ENCODE measurements at regions not wholly inside any gene's neighbourhood (a gene's known extent, or its start where the extent isn't known, plus 50 kb on each side); places are given as distances from the start of the nearest gene placed in this dataset.
"Not testable (repeated sequence)": the region's sequence is repeated elsewhere in the genome, so short reads cannot be mapped to it uniquely, and the experiment has no call there.

GRCh38 chr3:23116081-23116837 lies 86.9 kb upstream of the UBE2E2 start:
- H3K27me3 Mint-ChIP-seq = peaks cover 2% of the 10 kb centered on the region
- H3K4me3 Mint-ChIP-seq = no peak overlapping the region
- no peaks in the 10 kb centered on the region for H3K9me3 Mint-ChIP-seq
- peaks cover 5 to 15% (median 11%) of the 10 kb centered on the region in 3 donors for H3K4me1 Mint-ChIP-seq
- H3K36me3 Mint-ChIP-seq = no peaks in the 10 kb centered on the region
- no peak overlapping the region for H3K27ac Mint-ChIP-seq

- peaks cover 5 to 15% (median 11%) of the 10 kb centered on the region in 3 donors for H3K4me1 Mint-ChIP-seq
- H3K4me3 Mint-ChIP-seq = no peak overlapping the region
- no peaks in the 10 kb centered on the region for H3K36me3 Mint-ChIP-seq
- no peaks in the 10 kb centered on the region for H3K9me3 Mint-ChIP-seq
- H3K27me3 Mint-ChIP-seq = peaks cover 2% of the 10 kb centered on the region
- no peak overlapping the region for H3K27ac Mint-ChIP-seq
Observed at GRCh38 chr3:23117856-23118255, 85.3 kb upstream of the UBE2E2 start.

- Mint-ChIP-seq H3K4me3 (no peak overlapping the region), H3K9me3 (no peaks in the 10 kb centered on the region), H3K36me3 (no peaks in the 10 kb centered on the region), H3K27me3 (peaks cover 7% of the 10 kb centered on the region), H3K4me1 (no peaks in the 10 kb centered on the region), H3K27ac (no peak overlapping the region)
Observed at GRCh38 chr3:23127196-23127595, 75.9 kb upstream of the UBE2E2 start.

GRCh38 chr3:23128655-23129054 lies 74.5 kb upstream of the UBE2E2 start:
- H3K4me3 Mint-ChIP-seq = no peak overlapping the region
- no peak overlapping the region for H3K27ac Mint-ChIP-seq
- peaks cover 7% of the 10 kb centered on the region for H3K27me3 Mint-ChIP-seq
- H3K9me3 Mint-ChIP-seq = no peaks in the 10 kb centered on the region
- H3K36me3 Mint-ChIP-seq = no peaks in the 10 kb centered on the region
- peaks cover 0 to under 1% (median 0%) of the 10 kb centered on the region in 3 donors for H3K4me1 Mint-ChIP-seq

- Mint-ChIP-seq H3K4me3 (no peak overlapping the region), H3K27me3 (peaks cover 7% of the 10 kb centered on the region), H3K4me1 (peaks cover 0 to 1% (median 0%) of the 10 kb centered on the region in 3 donors), H3K27ac (no peak overlapping the region), H3K9me3 (no peaks in the 10 kb centered on the region), H3K36me3 (no peaks in the 10 kb centered on the region)
Observed at GRCh38 chr3:23129117-23129516, 74.0 kb upstream of the UBE2E2 start.

GRCh38 chr3:23129817-23130216 lies 73.3 kb upstream of the UBE2E2 start:
- no peak overlapping the region for H3K27ac Mint-ChIP-seq
- no peaks in the 10 kb centered on the region for H3K9me3 Mint-ChIP-seq
- H3K4me3 Mint-ChIP-seq = no peak overlapping the region
- no peaks in the 10 kb centered on the region for H3K36me3 Mint-ChIP-seq
- H3K4me1 Mint-ChIP-seq = peaks cover 0 to 1% (median 0%) of the 10 kb centered on the region in 3 donors
- H3K27me3 Mint-ChIP-seq = peaks cover 7% of the 10 kb centered on the region

GRCh38 chr3:23130406-23130805 lies 72.7 kb upstream of the UBE2E2 start:
- H3K27me3 Mint-ChIP-seq = peaks cover 6% of the 10 kb centered on the region
- H3K27ac Mint-ChIP-seq = no peak overlapping the region
- H3K36me3 Mint-ChIP-seq = peaks cover 1% of the 10 kb centered on the region
- no peak overlapping the region for H3K4me3 Mint-ChIP-seq
- no peaks in the 10 kb centered on the region for H3K9me3 Mint-ChIP-seq
- peaks cover 0 to 1% (median 0%) of the 10 kb centered on the region in 3 donors for H3K4me1 Mint-ChIP-seq

GRCh38 chr3:23135026-23135785 lies 67.9 kb upstream of the UBE2E2 start:
- peaks cover 0 to 4% (median 0%) of the 10 kb centered on the region in 3 donors for H3K9me3 Mint-ChIP-seq
- no peak overlapping the region for H3K27ac Mint-ChIP-seq
- H3K4me3 Mint-ChIP-seq = no peak overlapping the region

GRCh38 chr3:23136054-23136453 lies 67.1 kb upstream of the UBE2E2 start:
- no peak overlapping the region for H3K27ac Mint-ChIP-seq
- H3K36me3 Mint-ChIP-seq = peaks cover 1% of the 10 kb centered on the region
- H3K9me3 Mint-ChIP-seq = peaks cover 0 to 4% (median 0%) of the 10 kb centered on the region in 3 donors
- H3K4me1 Mint-ChIP-seq = peaks cover 0 to 5% (median 0%) of the 10 kb centered on the region in 3 donors
- no peaks in the 10 kb centered on the region for H3K27me3 Mint-ChIP-seq
- H3K4me3 Mint-ChIP-seq = no peak overlapping the region

More at GRCh38 chr3:23135026-23135785, 67.9 kb upstream of the UBE2E2 start:
- Mint-ChIP-seq H3K4me1 (peaks cover 0 to 3% (median 0%) of the 10 kb centered on the region in 3 donors), H3K36me3 (peaks cover 1% of the 10 kb centered on the region), H3K27me3 (no peaks in the 10 kb centered on the region)

- not testable (repeated sequence) for H3K27ac Mint-ChIP-seq
Observed at GRCh38 chr3:23144051-23144450, 59.1 kb upstream of the UBE2E2 start.

GRCh38 chr3:23146163-23146562 lies 57.0 kb upstream of the UBE2E2 start:
- Mint-ChIP-seq H3K4me1 (no peaks in the 10 kb centered on the region), H3K4me3 (no peak overlapping the region), H3K27me3 (peaks cover 4% of the 10 kb centered on the region), H3K36me3 (no peaks in the 10 kb centered on the region), H3K27ac (no peak overlapping the region), H3K9me3 (peaks cover 0 to 4% (median 0%) of the 10 kb centered on the region in 3 donors)

More at GRCh38 chr3:23144051-23144450, 59.1 kb upstream of the UBE2E2 start:
- not testable (repeated sequence) for H3K4me1 Mint-ChIP-seq, H3K36me3 Mint-ChIP-seq, H3K4me3 Mint-ChIP-seq, H3K9me3 Mint-ChIP-seq, H3K27me3 Mint-ChIP-seq

GRCh38 chr3:23152989-23153388 lies 50.1 kb upstream of the UBE2E2 start:
- Mint-ChIP-seq H3K27ac (no peak overlapping the region), H3K27me3 (peaks cover 4% of the 10 kb centered on the region), H3K9me3 (peaks cover 0 to 4% (median 1%) of the 10 kb centered on the region in 3 donors), H3K36me3 (no peaks in the 10 kb centered on the region), H3K4me1 (no peaks in the 10 kb centered on the region), H3K4me3 (no peak overlapping the region)
